B cell (primary cell): ENCODE measurements at regions not wholly inside any gene's neighbourhood (a gene's known extent, or its start where the extent isn't known, plus 50 kb on each side); places are given as distances from the start of the nearest gene placed in this dataset.

Experiments
- CTCF ChIP-seq: fragments of 200-600 bp; IDR thresholded peaks from one replicate; pipeline ENCODE4 v1.8.0; 2022; ENCODE audit warnings: antibody characterized with exemption, mild to moderate bottlenecking
- EZH2 ChIP-seq: IDR thresholded peaks from 2 replicates; pipeline ENCODE4 v1.6.1; 2012; ENCODE audit warnings: borderline replicate concordance, low read depth, mild to moderate bottlenecking, moderate library complexity, low read length; ENCODE audit not compliant: insufficient read depth, poor library complexity, severe bottlenecking

GRCh38 chr22:23398701-23399366 lies 181.3 kb downstream of the IGLL1 start:
- no peak for TF ChIP-seq CTCF
- no peak for TF ChIP-seq EZH2
